ENCODE measurements at regions not wholly inside any gene's neighbourhood (a gene's known extent, or its start where the extent isn't known, plus 50 kb on each side); places are given as distances from the start of the nearest gene placed in this dataset.

DNA sequence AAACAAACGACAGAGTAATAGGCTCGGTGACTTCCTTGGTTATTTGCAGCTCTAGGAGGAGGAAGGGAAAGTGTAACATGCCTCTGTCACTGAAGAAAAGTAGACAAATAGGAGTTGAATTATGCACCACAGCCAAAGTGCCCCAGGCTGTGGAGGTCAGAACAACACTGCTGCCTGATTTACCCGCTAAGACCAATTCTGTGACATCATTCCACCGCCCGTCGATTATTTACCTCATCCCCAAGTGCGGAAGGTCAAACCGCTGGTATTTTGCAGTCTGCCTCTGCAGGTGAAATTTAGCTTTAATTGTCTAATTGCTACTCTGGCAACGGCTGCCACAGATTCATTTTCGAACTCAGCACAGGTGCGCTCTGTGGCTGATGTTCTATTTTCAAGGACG, 106.3 kb upstream of the PRICKLE2 start:
- CTCF ChIA-PET: no interaction called here
- DNase-seq (no peak), ATAC-seq (no peak)
- no peaks in the 10 kb centered on the region for H3K27me3 Mint-ChIP-seq
- H3K9me3 Mint-ChIP-seq (ENCODE audit: low read depth): no peaks in the 10 kb centered on the region
- no peak overlapping the region for H3K27ac Mint-ChIP-seq
- H3K36me3 Mint-ChIP-seq: no peaks in the 10 kb centered on the region
- no peaks in the 10 kb centered on the region for H3K4me1 Mint-ChIP-seq
- no peak overlapping the region for H3K4me3 Mint-ChIP-seq

DNA sequence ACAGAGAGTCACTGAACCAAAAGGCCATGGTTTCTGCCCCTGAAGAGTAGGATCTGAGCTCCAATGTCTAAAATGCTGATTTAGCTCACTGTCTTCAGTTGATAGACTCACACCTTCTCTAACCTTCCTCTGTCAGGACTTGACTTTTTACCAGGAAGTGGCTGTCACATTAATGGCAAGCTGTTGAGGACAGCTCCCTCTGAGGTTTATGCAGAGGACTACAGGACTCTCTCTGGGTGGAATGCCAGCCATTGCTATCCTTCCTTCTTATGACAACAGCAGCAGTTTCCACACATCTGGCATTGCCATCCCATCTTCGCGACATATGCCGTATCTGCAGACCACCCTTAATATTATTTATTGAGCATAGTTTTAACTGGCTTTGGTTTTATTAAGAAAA, 103.8 kb upstream of the PRICKLE2 start:
- no peak for DNase-seq
- H3K9me3 Mint-ChIP-seq (ENCODE audit: low read depth): no peaks in the 10 kb centered on the region
- CTCF ChIA-PET: no interaction called here
- no peak overlapping the region for H3K27ac Mint-ChIP-seq
- H3K27me3 Mint-ChIP-seq: no peaks in the 10 kb centered on the region
- H3K4me3 Mint-ChIP-seq: no peak overlapping the region
- H3K4me1 Mint-ChIP-seq: no peaks in the 10 kb centered on the region
- no peak for ATAC-seq
- H3K36me3 Mint-ChIP-seq: no peaks in the 10 kb centered on the region

DNA sequence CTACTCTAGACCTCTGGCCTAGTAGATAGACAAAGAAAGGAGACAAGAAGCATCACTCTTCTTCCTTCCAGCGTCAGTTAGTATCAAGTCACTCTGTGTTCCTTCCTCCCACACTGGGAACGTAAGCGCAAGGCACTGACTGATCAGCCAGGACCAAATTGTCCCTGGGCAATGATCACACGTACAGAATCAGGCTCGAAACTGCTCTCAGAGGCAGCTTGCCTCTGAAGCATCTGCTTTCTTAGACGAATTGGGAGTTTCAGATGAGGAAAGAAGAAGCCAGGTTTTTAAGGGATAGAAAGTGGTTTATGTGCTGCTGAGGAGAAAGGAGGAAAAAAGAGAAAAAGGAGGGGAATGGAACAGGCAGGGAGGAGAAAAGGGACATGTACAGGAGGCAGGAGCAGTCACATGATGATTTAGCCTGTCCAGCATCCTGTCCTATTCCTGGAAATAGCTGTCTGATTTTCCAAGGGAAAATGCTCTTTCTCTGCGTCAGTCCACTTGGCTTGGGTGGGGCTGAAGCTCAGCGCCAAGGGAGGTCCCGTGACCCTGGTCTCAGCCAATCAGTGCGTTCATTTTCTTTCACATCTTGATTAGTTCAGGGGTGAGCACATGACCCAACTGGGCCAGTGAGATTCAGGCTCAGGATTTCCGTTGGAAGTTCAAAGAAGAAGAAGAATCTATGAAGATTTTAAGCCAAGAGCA, 102.0 kb upstream of the PRICKLE2 start:
- Mint-ChIP-seq H3K27me3 (no peaks in the 10 kb centered on the region), H3K27ac (no peak overlapping the region), H3K4me1 (no peaks in the 10 kb centered on the region), H3K4me3 (no peak overlapping the region), H3K36me3 (no peaks in the 10 kb centered on the region), H3K9me3 (ENCODE audit: low read depth) (no peaks in the 10 kb centered on the region)
- ATAC-seq (no peak), DNase-seq (no peak)
- CTCF ChIA-PET: no interaction called here

DNA sequence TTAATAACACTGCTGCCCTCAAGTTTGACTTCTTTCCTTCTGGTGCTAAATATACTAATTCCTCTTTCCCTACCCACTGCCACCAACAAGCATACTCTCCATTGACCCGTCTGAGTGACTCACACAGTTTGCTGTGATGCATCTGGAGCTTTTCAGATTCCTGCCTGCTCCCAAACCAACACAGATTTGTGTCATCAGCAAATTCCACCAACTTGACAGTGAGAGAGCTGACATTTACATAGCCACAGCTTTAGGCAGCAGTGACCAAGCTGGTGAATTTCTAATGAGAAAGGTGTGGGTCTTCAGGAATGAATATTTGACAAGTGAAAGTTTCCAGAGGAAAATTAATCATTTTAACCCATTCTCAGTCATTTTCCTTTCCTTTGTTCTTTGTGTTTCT, 96.5 kb upstream of the PRICKLE2 start:
- ATAC-seq: no peak
- CTCF ChIA-PET: no interaction called here
- H3K36me3 Mint-ChIP-seq: no peaks in the 10 kb centered on the region
- no peak overlapping the region for H3K27ac Mint-ChIP-seq
- H3K27me3 Mint-ChIP-seq: no peaks in the 10 kb centered on the region
- no peak overlapping the region for H3K4me3 Mint-ChIP-seq
- no peaks in the 10 kb centered on the region for H3K4me1 Mint-ChIP-seq
- no peaks in the 10 kb centered on the region for H3K9me3 Mint-ChIP-seq (ENCODE audit: low read depth)
- no peak for DNase-seq

DNA sequence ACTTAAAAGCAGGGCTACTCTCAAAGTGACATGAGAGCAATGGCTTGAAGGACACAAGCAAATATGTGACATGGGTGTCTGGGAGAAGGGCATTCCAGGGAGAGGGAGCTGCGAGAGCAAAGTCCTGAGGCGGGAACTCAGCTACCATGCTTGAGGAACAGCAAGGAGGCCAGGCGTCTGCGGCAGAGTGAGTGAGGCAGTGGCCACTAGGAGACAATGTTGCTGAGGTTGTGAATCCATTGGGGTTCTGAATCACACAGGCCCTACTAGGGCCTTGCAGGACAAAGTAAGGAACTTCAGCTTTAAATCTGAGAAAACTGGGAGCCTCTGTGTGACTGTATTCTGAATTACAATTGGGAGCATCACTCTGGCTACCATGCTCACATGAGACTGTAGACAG, 94.1 kb upstream of the PRICKLE2 start:
- H3K36me3 Mint-ChIP-seq: no peaks in the 10 kb centered on the region

DNA sequence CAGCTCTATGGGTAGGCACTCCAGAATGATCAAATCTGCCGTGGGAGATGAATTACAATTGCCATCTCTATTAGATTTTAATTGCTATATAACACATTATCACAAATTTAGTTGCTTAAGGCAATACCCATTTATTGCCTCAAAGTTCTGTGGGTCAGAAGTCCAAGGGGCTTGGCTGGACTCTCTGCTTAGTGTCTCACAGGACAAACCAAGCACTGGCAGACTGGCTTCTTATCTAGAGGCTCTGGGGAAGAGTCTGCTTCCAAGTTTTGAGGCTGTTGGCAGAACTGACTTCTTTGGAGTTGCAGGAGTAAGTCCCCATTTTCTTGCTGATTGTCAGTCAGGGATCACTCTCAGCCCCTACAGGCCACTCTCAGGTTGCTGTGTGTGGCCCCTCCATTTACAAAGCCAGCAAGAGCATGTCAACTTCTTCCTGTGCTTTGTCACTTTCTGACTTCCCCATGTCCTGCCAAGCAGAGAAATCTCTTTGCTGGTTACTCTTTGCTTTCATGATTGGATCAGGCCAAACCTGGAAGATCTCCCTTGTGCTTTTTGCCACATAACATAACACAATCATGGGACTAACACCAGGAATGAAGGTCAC, 93.5 kb upstream of the PRICKLE2 start:
- H3K9me3 Mint-ChIP-seq (ENCODE audit: low read depth): no peaks in the 10 kb centered on the region
- no peak overlapping the region for H3K27ac Mint-ChIP-seq
- no peak for ATAC-seq
- H3K36me3 Mint-ChIP-seq: no peaks in the 10 kb centered on the region
- CTCF ChIA-PET: no interaction called here
- no peaks in the 10 kb centered on the region for H3K4me1 Mint-ChIP-seq
- H3K27me3 Mint-ChIP-seq: no peaks in the 10 kb centered on the region
- H3K4me3 Mint-ChIP-seq: no peak overlapping the region
- DNase-seq: no peak

More for the DNA sequence above, 94.1 kb upstream of the PRICKLE2 start:
- H3K4me3 Mint-ChIP-seq: no peak overlapping the region
- H3K4me1 Mint-ChIP-seq: no peaks in the 10 kb centered on the region
- DNase-seq (no peak), ATAC-seq (no peak)
- no peaks in the 10 kb centered on the region for H3K9me3 Mint-ChIP-seq (ENCODE audit: low read depth)
- no peak overlapping the region for H3K27ac Mint-ChIP-seq
- CTCF ChIA-PET: no interaction called here
- no peaks in the 10 kb centered on the region for H3K27me3 Mint-ChIP-seq

DNA sequence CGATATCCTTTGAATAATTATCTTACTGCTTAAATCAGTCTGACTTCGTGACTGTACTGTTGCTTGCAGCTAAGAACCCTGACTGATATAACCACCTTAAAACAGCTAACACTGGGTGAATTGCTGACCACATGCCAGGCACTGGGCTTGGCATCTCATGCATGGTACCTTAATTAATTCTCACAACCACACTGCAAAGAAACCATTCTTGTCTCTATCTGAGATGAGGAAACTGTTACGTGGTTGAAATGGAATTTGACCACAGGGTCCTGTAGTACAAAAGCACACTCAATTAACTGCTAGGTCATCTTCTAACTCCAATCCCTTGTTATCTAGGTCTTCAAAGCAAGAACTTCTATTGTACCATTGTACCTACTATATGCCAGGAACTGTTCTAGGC, 92.7 kb upstream of the PRICKLE2 start:
- H3K27ac Mint-ChIP-seq: no peak overlapping the region
- no peaks in the 10 kb centered on the region for H3K9me3 Mint-ChIP-seq (ENCODE audit: low read depth)
- CTCF ChIA-PET: no interaction called here
- H3K36me3 Mint-ChIP-seq: no peaks in the 10 kb centered on the region
- no peak overlapping the region for H3K4me3 Mint-ChIP-seq
- DNase-seq: no peak
- no peak for ATAC-seq
- H3K4me1 Mint-ChIP-seq: no peaks in the 10 kb centered on the region
- H3K27me3 Mint-ChIP-seq: no peaks in the 10 kb centered on the region

DNA sequence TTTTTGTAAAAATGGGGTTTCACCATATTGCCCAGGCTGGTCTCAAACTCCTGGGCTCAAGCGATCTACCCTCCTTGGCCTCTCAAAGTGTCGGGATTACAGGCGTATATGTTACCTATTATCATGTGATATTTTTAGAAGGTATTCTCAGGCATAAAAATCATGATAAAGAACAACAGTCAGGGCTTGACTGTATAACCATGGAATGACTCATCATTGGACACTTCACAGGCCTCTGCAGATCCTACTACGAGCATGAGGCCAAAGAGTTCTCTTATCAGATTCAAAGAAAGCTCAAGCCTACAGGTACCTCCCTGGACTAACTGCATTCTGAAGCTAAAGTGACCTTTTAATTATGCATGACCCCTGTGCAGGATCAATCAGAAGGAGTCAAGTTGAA, 91.7 kb upstream of the PRICKLE2 start:
- Mint-ChIP-seq H3K27me3 (no peaks in the 10 kb centered on the region), H3K9me3 (ENCODE audit: low read depth) (no peaks in the 10 kb centered on the region), H3K27ac (no peak overlapping the region), H3K4me1 (no peaks in the 10 kb centered on the region), H3K36me3 (no peaks in the 10 kb centered on the region), H3K4me3 (no peak overlapping the region)
- CTCF ChIA-PET: no interaction called here
- DNase-seq (no peak), ATAC-seq (no peak)

DNA sequence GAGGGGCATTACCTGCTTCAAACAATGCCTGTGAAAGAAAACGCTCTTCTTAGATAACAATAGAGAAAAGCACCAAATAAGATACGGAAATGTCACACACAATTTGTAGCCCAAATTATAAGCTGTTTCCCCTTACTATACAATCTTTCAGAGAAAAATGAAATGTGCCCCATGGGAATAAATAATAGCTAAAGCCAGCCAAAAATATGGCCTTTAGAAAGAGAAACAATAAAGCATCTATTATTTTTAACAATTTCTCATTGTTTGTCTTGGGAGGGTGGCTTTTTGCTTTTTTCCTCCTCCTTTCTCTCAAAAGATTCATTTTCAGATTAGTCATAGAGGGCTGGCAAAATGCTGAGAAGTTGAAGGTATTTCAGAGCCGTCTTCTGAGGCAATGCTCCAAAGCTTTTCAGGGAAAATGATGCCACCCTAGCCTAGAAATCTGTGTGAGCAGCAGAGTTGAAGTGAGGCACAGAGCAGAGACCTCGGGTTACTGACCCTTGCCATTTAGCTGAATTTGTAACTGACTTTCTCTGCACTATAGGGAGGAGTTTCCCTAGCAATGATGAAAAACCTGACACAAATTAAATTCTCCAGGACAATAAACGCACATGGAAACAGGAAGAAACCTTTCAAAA, 86.3 kb upstream of the PRICKLE2 start:
- no peak for DNase-seq

DNA sequence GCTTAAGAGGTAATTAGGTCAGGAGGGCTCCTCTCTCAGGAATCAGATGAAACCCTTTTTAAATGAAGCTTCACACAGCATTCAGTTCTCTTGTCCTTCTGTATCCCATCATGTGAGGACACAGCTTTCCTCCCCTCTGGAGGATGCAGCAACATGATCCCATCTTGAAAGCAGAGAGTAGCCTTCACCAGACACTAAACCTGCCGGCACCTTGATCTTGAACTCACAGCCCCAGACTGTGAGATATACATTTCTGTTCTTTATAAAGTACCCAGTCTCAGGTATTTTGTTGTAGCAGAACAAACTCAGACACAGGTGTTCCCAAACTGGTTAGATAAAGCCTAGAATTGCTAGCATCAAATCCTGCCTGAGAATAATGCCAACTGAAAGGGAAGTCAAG, 83.7 kb upstream of the PRICKLE2 start:
- no peak for DNase-seq
- CTCF ChIA-PET: no interaction called here
- Mint-ChIP-seq H3K27ac (no peak overlapping the region), H3K4me3 (no peak overlapping the region), H3K27me3 (no peaks in the 10 kb centered on the region), H3K9me3 (ENCODE audit: low read depth) (no peaks in the 10 kb centered on the region), H3K4me1 (no peaks in the 10 kb centered on the region), H3K36me3 (no peaks in the 10 kb centered on the region)
- ATAC-seq: no peak

More for the DNA sequence above, 86.3 kb upstream of the PRICKLE2 start:
- no peak overlapping the region for H3K27ac Mint-ChIP-seq
- CTCF ChIA-PET: no interaction called here
- no peak for ATAC-seq
- H3K4me1 Mint-ChIP-seq: no peaks in the 10 kb centered on the region
- no peaks in the 10 kb centered on the region for H3K36me3 Mint-ChIP-seq
- no peaks in the 10 kb centered on the region for H3K27me3 Mint-ChIP-seq
- H3K9me3 Mint-ChIP-seq (ENCODE audit: low read depth): no peaks in the 10 kb centered on the region
- H3K4me3 Mint-ChIP-seq: no peak overlapping the region

DNA sequence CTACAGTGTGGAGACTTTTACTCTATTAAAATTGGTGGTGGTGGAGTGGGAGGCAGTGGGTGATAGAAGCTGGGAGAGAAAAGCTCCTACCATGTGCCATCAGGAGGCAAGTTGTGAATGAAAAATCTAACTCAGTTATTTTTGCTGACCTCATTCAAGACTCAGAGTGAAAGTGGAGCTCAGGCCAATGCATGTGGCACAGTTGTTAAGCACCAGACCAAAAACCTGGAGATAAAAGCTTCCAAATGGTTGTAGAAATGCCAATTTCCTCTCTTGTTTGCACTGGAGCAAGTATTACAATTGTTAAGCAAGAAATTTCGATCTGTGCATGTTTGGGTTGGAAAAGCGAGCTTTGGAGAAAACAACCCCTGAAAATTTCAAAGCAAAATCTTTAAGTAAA, 81.5 kb upstream of the PRICKLE2 start:
- no peaks in the 10 kb centered on the region for H3K9me3 Mint-ChIP-seq (ENCODE audit: low read depth)
- H3K27ac Mint-ChIP-seq: no peak overlapping the region
- no peak for DNase-seq
- no peak for ATAC-seq
- no peaks in the 10 kb centered on the region for H3K27me3 Mint-ChIP-seq
- H3K4me3 Mint-ChIP-seq: no peak overlapping the region
- CTCF ChIA-PET: no interaction called here
- H3K4me1 Mint-ChIP-seq: no peaks in the 10 kb centered on the region
- H3K36me3 Mint-ChIP-seq: no peaks in the 10 kb centered on the region

DNA sequence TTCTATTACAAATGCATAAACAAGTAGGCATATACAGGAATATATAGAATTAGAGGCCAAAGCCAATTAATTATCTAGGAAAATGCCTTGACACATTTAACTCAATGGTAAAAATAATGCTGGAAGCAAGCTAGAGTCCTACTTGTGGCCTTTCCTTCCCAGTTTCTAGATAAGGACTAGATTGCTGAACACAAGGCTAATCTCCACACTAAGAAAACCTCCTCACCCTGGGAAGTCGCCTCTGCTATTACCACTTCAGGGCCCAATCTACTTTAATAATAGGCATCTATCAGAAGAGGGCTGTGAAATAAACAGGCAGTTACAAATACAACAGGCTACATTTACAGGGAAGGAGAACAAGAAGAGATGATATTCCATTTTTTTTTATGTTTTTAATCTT, 80.5 kb upstream of the PRICKLE2 start:
- Mint-ChIP-seq H3K27me3 (no peaks in the 10 kb centered on the region), H3K4me3 (no peak overlapping the region), H3K27ac (no peak overlapping the region), H3K4me1 (no peaks in the 10 kb centered on the region), H3K9me3 (ENCODE audit: low read depth) (no peaks in the 10 kb centered on the region), H3K36me3 (no peaks in the 10 kb centered on the region)
- CTCF ChIA-PET: no interaction called here
- DNase-seq (no peak), ATAC-seq (no peak)

DNA sequence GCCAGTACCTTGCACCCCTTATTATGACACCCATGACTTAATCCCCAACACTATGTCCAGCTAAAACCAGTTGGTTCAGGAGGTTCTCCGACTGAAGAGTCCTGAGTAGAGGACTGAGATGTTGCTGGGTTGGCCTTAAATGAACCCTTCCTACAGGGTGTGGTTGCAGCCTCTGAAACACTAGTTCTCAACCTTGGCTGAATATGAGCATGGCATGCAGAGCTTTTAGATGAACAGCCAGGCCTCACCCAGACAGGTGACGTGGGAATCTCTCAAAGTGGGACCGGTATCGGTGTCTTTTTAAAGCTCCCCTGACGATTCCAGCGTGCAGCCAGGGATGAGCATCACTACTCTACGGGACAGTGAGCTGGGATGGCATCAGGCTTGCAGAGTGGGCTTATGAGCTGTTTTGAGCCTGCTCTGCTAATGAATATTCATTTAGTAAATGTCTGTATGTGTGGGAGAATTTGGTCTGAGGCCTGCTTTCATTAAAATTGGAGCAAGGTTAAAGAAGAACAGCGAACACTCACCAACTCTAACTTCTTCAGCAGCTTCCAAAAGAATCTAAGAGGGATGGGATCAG, 79.7 kb upstream of the PRICKLE2 start:
- H3K36me3 Mint-ChIP-seq: no peaks in the 10 kb centered on the region
- no peak overlapping the region for H3K27ac Mint-ChIP-seq
- H3K9me3 Mint-ChIP-seq (ENCODE audit: low read depth): no peaks in the 10 kb centered on the region
- no peaks in the 10 kb centered on the region for H3K4me1 Mint-ChIP-seq
- no peak overlapping the region for H3K4me3 Mint-ChIP-seq
- CTCF ChIA-PET: no interaction called here
- DNase-seq: no peak
- no peaks in the 10 kb centered on the region for H3K27me3 Mint-ChIP-seq
- ATAC-seq: no peak

DNA sequence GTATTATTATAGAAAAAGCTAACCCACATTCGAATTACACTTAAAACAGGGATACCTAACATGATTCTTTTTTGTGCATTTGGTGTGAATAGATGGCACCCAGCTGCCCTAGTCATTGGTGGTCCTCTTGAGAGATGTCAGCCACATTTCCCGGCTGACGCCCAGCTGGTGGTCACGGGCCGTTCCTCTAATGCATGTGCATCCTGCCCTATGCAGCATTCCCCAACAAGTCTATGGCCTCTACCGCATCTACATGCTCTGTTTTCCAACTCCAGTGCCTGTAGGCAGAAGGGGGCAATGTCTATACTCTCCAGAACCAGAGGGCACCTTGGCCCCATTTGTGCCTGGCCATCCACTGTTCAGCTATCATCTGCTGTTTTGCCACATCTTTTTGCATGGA, 78.6 kb upstream of the PRICKLE2 start:
- H3K4me3 Mint-ChIP-seq: no peak overlapping the region
- no peaks in the 10 kb centered on the region for H3K27me3 Mint-ChIP-seq
- no peak for ATAC-seq
- CTCF ChIA-PET: no interaction called here
- H3K9me3 Mint-ChIP-seq (ENCODE audit: low read depth): no peaks in the 10 kb centered on the region
- H3K27ac Mint-ChIP-seq: no peak overlapping the region
- H3K4me1 Mint-ChIP-seq: no peaks in the 10 kb centered on the region
- no peaks in the 10 kb centered on the region for H3K36me3 Mint-ChIP-seq
- DNase-seq: no peak

Measured in activated CD8-positive, alpha-beta memory T cell treated with anti-CD3 and anti-CD28 coated beads, Interleukin-2, amount 10 ng/mL, durations not matched to agents 7 days and 5 days (primary cell).